ENCODE measurements at regions not wholly inside any gene's neighbourhood (a gene's known extent, or its start where the extent isn't known, plus 50 kb on each side); places are given as distances from the start of the nearest gene placed in this dataset.

GRCh38 chr7:25711940-25712339, 440.1 kb upstream of the NFE2L3 start:
- TF ChIP-seq CTCF (conservative IDR thresholded peaks at IDR 0.05): no peak
- no peak for TF ChIP-seq EZH2 (IDR thresholded peaks at IDR 0.05; ENCODE audit: low read depth)
